Epithelial cell of esophagus (primary cell): ENCODE measurements at regions not wholly inside any gene's neighbourhood (a gene's known extent, or its start where the extent isn't known, plus 50 kb on each side); places are given as distances from the start of the nearest gene placed in this dataset.

Experiments used
- DNase-seq: peaks from one replicate; pipeline ENCODE4 v3.0.0; 2010; ENCODE audit warnings: low read depth
- H3K4me3 ChIP-seq: 2 replicates; pipeline ENCODE4 v1.5.1; 2011; ENCODE audit warnings: mild to moderate bottlenecking, low read length, control low read depth
- CTCF ChIP-seq: IDR thresholded peaks from 2 replicates; pipeline ENCODE4 v1.5.1; 2011; ENCODE audit warnings: low read depth, mild to moderate bottlenecking, low read length, control low read depth, inconsistent platforms; ENCODE audit not compliant: insufficient read depth; ENCODE audit errors: missing control alignments

DNA sequence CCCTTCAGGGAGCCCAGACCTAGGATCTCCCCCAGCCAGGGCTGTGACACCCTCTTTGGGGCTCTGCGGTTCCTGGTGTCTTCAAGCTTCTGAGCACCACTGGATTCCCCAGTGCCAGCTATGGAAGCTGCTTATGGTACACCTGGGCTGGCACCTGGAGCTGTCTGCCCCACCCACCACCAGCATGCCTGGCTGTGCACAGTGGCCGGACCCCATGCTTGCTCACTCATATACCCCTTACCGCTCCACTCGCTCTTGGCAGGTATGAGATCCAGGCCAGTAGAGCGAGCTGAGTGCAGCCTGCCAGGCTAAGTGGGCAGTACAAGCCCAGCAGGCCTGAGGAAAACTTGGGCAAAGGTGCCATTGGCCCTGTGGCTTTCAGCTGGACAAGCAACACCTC, 114.0 kb downstream of the DACT1 start:
- no peak for DNase-seq
- no peak for TF ChIP-seq CTCF
- H3K4me3 ChIP-seq, result no peak overlapping the region

DNA sequence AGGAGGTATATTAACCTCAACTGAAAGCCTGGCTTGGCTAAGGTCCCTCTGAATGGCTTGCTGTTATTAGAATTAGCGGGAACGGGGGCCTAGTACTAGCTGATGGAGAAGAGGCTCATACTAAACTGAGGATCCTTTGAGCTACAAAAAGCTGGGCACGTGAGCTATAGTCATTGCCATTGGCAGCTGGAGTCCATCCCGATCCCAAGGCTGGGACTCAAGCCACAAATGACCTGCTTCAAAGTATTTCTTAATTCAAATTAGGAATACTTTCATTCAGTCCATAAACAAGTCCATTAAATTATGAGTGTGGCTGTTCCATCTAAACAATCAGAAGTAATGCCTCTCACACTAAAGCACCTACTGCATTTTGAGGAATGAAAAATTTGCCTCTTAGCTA, 114.5 kb downstream of the DACT1 start:
- no peak overlapping the region for H3K4me3 ChIP-seq
- DNase-seq, result no peak
- no peak for TF ChIP-seq CTCF

GRCh38 chr14:58752771-58753201, 115.0 kb downstream of the DACT1 start:
- DNase-seq, result peak; percentile 76
- no peak overlapping the region for H3K4me3 ChIP-seq
- TF ChIP-seq CTCF, result no peak

- DNase-seq, result no peak
- no peak overlapping the region for H3K4me3 ChIP-seq
- no peak for TF ChIP-seq CTCF
These were observed 117.5 kb downstream of the DACT1 start for GRCh38 chr14:58755031-58755925.

GRCh38 chr14:58760121-58760520, 122.4 kb downstream of the DACT1 start:
- TF ChIP-seq CTCF, result no peak
- DNase-seq, result no peak
- H3K4me3 ChIP-seq, result no peak overlapping the region

GRCh38 chr14:58762629-58763028, 124.9 kb downstream of the DACT1 start:
- DNase-seq, result no peak
- no peak for TF ChIP-seq CTCF
- H3K4me3 ChIP-seq, result no peak overlapping the region

- DNase-seq, result no peak
- no peak overlapping the region for H3K4me3 ChIP-seq
- no peak for TF ChIP-seq CTCF
These were observed 125.4 kb downstream of the DACT1 start for GRCh38 chr14:58763210-58763609.
